Cardiac fibroblast (primary cell): ENCODE measurements at regions not wholly inside any gene's neighbourhood (a gene's known extent, or its start where the extent isn't known, plus 50 kb on each side); places are given as distances from the start of the nearest gene placed in this dataset.

Source experiments
- DNase-seq, 2 donors: peaks; one replicate each; pipeline versions ENCODE4 v3.0.0 to v3.0.0-alpha.2; 2010; ENCODE audit warnings: low read depth in 2 of 2
- H3K4me3 ChIP-seq, 2 donors: replicated peaks in 1 of 2; 1 replicate in 1 of 2; 2 replicates in 1 of 2; pipeline ENCODE4 v1.5.1; 2011; ENCODE audit warnings: low read depth in 2 of 2, low read length in 2 of 2, mild to moderate bottlenecking in 2 of 2, moderate library complexity in 1 of 2
- CTCF ChIP-seq: IDR thresholded peaks from one replicate; pipeline ENCODE4 v1.5.1; 2011; ENCODE audit warnings: low read depth, mild to moderate bottlenecking, low read length, inconsistent platforms

- no peak for TF ChIP-seq CTCF
- H3K4me3 ChIP-seq = no peak overlapping the region
- DNase-seq = no peak
Observed at GRCh38 chr12:18008642-18009041, 81.4 kb downstream of the RERGL start.

GRCh38 chr12:17999174-17999801 is 90.7 kb downstream of the RERGL start:
- H3K4me3 ChIP-seq = no peak overlapping the region
- DNase-seq = no peak
- TF ChIP-seq CTCF = no peak

- no peak overlapping the region for H3K4me3 ChIP-seq
Observed at GRCh38 chr12:17992002-17992656, 97.9 kb downstream of the RERGL start.

GRCh38 chr12:17982556-17982955 is 107.4 kb downstream of the RERGL start:
- TF ChIP-seq CTCF = no peak
- DNase-seq = no peak
- H3K4me3 ChIP-seq = no peak overlapping the region

More at GRCh38 chr12:17992002-17992656, 97.9 kb downstream of the RERGL start:
- TF ChIP-seq CTCF = peak; percentile 79
- peak; percentile 47 to 64 for DNase-seq

- peak in 1 of 2 donors; percentile 38 for DNase-seq
- peak; percentile 43 for TF ChIP-seq CTCF
- no peak overlapping the region for H3K4me3 ChIP-seq
Observed at GRCh38 chr12:17976202-17976601, 113.8 kb downstream of the RERGL start.

- no peak for TF ChIP-seq CTCF
- no peak for DNase-seq
- no peak overlapping the region for H3K4me3 ChIP-seq
Observed at GRCh38 chr12:17975763-17976162, 114.2 kb downstream of the RERGL start.
